ENCODE measurements at regions not wholly inside any gene's neighbourhood (a gene's known extent, or its start where the extent isn't known, plus 50 kb on each side); places are given as distances from the start of the nearest gene placed in this dataset.

GRCh38 chr2:198692907-198693510 lies 764.7 kb downstream of the SATB2 start:
- no peak for DNase-seq (ENCODE audit: low read depth, low spot score)
- H3K4me3 ChIP-seq (ENCODE audit: low read depth, low read length): no peak overlapping the region
- H3K27ac ChIP-seq (ENCODE audit: low read depth, low read length): no peak overlapping the region
- ChIA-PET CTCF (interaction anchor here (1.6 kb wide), 1 partner anchor 796 kb away, joined by 4 read pairs; no protein-coding TSS in a partner anchor), POLR2A (no interaction called here)
- H3K27me3 ChIP-seq (ENCODE audit: control insufficient read depth, insufficient read depth, low read length): no peaks in the 10 kb centered on the region
- H3K9me3 ChIP-seq (ENCODE audit: control insufficient read depth, insufficient read depth, low read length): no peaks in the 10 kb centered on the region
- no peak for TF ChIP-seq CTCF (IDR thresholded peaks at IDR 0.05; ENCODE audit: low read depth, low read length)

GRCh38 chr2:198691236-198691635 lies 766.5 kb downstream of the SATB2 start:
- ChIA-PET CTCF (no interaction called here), POLR2A (no interaction called here)
- Histone ChIP-seq H3K27me3 (ENCODE audit: control insufficient read depth, insufficient read depth, low read length) (no peaks in the 10 kb centered on the region), H3K9me3 (ENCODE audit: control insufficient read depth, insufficient read depth, low read length) (no peaks in the 10 kb centered on the region), H3K27ac (ENCODE audit: low read depth, low read length) (no peak overlapping the region), H3K4me3 (ENCODE audit: low read depth, low read length) (no peak overlapping the region)
- DNase-seq (ENCODE audit: low read depth, low spot score): no peak
- TF ChIP-seq CTCF (IDR thresholded peaks at IDR 0.05; ENCODE audit: low read depth, low read length): no peak

GRCh38 chr2:198664321-198664720 lies 793.4 kb downstream of the SATB2 start:
- no peak for DNase-seq (ENCODE audit: low read depth, low spot score)
- TF ChIP-seq CTCF (IDR thresholded peaks at IDR 0.05; ENCODE audit: low read depth, low read length): no peak
- Histone ChIP-seq H3K27me3 (ENCODE audit: control insufficient read depth, insufficient read depth, low read length) (no peaks in the 10 kb centered on the region), H3K9me3 (ENCODE audit: control insufficient read depth, insufficient read depth, low read length) (no peaks in the 10 kb centered on the region), H3K27ac (ENCODE audit: low read depth, low read length) (no peak overlapping the region), H3K4me3 (ENCODE audit: low read depth, low read length) (no peak overlapping the region)
- POLR2A ChIA-PET: no interaction called here
- CTCF ChIA-PET: interaction anchor here (2.9 kb wide), 1 partner anchor 824 kb away, joined by 10 read pairs; no protein-coding TSS in a partner anchor

DNA sequence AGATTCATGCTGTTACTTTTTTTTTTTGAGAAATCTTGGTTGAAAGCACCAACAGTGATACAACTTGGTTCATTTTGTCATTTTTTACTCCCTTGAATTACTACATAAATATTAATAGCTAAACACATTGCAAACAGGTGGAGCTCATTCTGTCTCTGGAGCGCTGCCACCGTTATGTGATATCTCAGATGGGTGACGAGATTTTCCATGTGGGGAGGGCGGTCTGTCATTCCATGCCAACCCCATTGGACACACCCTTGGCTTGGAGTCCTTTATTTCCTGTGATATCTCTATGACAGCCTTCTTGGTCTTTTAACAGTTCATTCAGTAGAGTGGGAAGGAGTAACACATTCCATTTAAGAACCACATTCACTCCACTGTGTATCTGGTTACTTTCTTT lies 794.8 kb downstream of the SATB2 start:
- no peak for DNase-seq (ENCODE audit: low read depth, low spot score)
- POLR2A ChIA-PET: no interaction called here

More for the DNA sequence above, 794.8 kb downstream of the SATB2 start:
- TF ChIP-seq CTCF (IDR thresholded peaks at IDR 0.05; ENCODE audit: low read depth, low read length): no peak
- Histone ChIP-seq H3K4me3 (ENCODE audit: low read depth, low read length) (no peak overlapping the region), H3K27ac (ENCODE audit: low read depth, low read length) (no peak overlapping the region), H3K27me3 (ENCODE audit: control insufficient read depth, insufficient read depth, low read length) (no peaks in the 10 kb centered on the region), H3K9me3 (ENCODE audit: control insufficient read depth, insufficient read depth, low read length) (no peaks in the 10 kb centered on the region)
- CTCF ChIA-PET: interaction anchor here (2.9 kb wide), 1 partner anchor 826 kb away, joined by 10 read pairs; no protein-coding TSS in a partner anchor

Measured in AG04450 (cell line).